ENCODE measurements at regions not wholly inside any gene's neighbourhood (a gene's known extent, or its start where the extent isn't known, plus 50 kb on each side); places are given as distances from the start of the nearest gene placed in this dataset.

DNA sequence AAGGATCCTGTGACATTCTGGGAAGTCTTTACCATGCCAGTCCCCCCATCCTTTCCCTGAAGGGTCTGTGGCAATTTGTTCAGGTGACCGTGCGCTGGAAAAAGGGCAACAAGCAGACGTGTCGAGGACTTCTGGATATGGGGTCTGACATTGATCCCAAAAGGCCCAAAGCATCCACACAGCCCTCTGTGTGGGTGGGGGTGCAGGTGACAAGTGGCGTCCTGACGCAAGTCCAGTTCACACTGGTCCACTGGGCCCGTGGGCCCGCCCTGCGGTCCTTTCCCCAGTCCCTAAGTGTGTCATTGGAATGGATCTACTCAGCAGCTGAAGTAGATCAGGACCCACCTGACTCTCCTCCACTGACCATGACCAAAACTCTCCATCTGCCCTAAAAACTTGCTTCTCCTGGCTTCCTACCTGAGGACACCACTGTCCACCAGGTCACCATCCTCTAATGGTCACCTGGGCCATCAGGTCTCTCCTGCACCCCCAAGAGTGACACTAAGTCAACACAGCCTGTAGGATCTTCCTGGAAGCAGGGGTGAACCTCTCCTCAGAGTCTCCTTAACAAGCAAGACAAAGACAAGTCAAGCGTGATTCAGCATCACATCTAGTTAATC lies 85.6 kb upstream of the SLC66A3 start:
- peaks cover 0 to 76% (median 0%) of the 10 kb centered on the region in 4 donors for H3K27me3 ChIP-seq
- intact Hi-C loops (cut with DNase I) = no loop called here
- DNase-seq = no peak
- H3K9me3 ChIP-seq = no peaks in the 10 kb centered on the region
- no peak overlapping the region for H3K4me3 ChIP-seq
- H3K27ac ChIP-seq = no peak overlapping the region
- WGBS, 2 donors = 84 to 89% methylated on average over 2 to 8 of the region's 10 CpGs
- H3K4me1 ChIP-seq = no peaks in the 10 kb centered on the region
- TF ChIP-seq, protein P1, sequence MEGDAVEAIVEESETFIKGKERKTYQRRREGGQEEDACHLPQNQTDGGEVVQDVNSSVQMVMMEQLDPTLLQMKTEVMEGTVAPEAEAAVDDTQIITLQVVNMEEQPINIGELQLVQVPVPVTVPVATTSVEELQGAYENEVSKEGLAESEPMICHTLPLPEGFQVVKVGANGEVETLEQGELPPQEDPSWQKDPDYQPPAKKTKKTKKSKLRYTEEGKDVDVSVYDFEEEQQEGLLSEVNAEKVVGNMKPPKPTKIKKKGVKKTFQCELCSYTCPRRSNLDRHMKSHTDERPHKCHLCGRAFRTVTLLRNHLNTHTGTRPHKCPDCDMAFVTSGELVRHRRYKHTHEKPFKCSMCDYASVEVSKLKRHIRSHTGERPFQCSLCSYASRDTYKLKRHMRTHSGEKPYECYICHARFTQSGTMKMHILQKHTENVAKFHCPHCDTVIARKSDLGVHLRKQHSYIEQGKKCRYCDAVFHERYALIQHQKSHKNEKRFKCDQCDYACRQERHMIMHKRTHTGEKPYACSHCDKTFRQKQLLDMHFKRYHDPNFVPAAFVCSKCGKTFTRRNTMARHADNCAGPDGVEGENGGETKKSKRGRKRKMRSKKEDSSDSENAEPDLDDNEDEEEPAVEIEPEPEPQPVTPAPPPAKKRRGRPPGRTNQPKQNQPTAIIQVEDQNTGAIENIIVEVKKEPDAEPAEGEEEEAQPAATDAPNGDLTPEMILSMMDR (IDR thresholded peaks at IDR 0.05) = no peak
- TF ChIP-seq POLR2A (IDR thresholded peaks at IDR 0.05) = no peak
- H3K36me3 ChIP-seq = no peaks in the 10 kb centered on the region

DNA sequence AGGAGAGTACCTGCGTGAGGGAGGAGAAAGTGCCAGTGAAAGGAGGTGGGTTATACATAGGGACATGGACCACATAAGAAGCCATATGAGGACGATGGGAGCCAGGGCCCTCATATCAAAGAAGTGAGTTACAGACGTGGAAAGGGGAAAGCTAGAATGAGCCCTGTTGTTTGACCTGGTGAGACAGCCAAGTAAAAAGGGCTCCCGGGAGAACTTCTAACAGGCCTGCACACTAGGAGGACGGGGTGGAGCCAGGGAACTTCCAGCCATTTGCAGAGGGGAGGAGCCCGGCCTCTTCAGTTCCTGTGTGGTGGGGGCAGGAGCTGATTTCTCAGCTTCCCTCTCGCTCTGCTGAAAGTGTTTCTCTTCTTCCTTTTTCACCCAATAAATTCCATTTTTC lies 84.1 kb upstream of the SLC66A3 start:
- DNase-seq = no peak
- H3K27ac ChIP-seq = no peak overlapping the region
- 29 to 53% methylated on average over 7 of the region's 7 CpGs for WGBS, 2 donors
- no peaks in the 10 kb centered on the region for H3K36me3 ChIP-seq
- H3K9me3 ChIP-seq = no peaks in the 10 kb centered on the region
- peaks cover 0 to 65% (median 0%) of the 10 kb centered on the region in 4 donors for H3K27me3 ChIP-seq
- no peak overlapping the region for H3K4me3 ChIP-seq
- TF ChIP-seq, protein P1 (IDR thresholded peaks at IDR 0.05) = no peak
- TF ChIP-seq POLR2A (IDR thresholded peaks at IDR 0.05) = no peak
- intact Hi-C loops (cut with DNase I) = no loop called here
- H3K4me1 ChIP-seq = no peaks in the 10 kb centered on the region

DNA sequence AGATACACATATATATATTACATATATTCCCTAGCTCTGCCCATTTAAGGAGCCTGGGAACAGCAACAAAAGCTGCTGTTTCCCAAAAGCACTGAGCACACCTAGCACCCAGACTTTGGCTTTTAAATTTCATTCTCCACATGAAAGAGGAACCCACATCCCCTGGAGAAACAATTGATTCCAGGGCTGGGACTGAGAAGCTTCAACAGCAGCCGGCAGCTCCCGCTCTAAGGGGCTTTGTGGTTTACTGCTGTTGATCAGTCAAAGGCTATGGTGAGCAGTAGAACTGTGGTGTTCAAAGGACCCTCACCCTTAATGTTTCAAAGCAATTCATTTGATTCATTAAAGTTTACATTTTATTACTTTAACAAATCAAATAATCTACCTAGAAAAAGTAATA lies 83.3 kb upstream of the SLC66A3 start:
- Histone ChIP-seq H3K27ac (no peak overlapping the region), H3K27me3 (peaks cover 0 to 62% (median 0%) of the 10 kb centered on the region in 4 donors), H3K36me3 (no peaks in the 10 kb centered on the region), H3K4me1 (no peaks in the 10 kb centered on the region), H3K9me3 (no peaks in the 10 kb centered on the region), H3K4me3 (no peak overlapping the region)
- intact Hi-C loops (cut with DNase I) = no loop called here
- DNase-seq = no peak
- no peak for TF ChIP-seq POLR2A (IDR thresholded peaks at IDR 0.05)
- TF ChIP-seq, protein P1 (IDR thresholded peaks at IDR 0.05) = no peak
- WGBS, 2 donors = 97 to 100% methylated on average over 2 of the region's 2 CpGs

DNA sequence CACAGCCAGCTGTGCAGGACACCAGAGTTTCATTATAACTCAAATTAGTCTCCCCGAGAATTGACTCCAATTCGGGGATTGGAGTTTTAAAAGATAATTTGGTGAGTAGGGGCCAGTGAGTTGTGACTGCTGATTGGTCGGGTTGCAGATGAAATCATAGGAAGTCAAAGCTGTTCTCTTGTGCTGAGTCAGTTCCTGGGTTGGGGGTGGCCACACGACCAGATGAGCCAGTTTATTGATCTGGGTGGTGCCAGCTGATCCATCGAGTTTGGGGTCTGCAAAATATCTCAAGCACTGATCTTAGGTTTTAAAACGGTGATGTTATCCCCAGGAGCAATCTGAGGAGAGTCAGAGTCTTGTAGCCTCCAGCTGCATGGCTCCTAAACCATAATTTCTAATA lies 82.7 kb upstream of the SLC66A3 start:
- DNase-seq = no peak
- no peak overlapping the region for H3K4me3 ChIP-seq
- WGBS, 2 donors = 48 to 69% methylated on average over 6 of the region's 6 CpGs

DNA sequence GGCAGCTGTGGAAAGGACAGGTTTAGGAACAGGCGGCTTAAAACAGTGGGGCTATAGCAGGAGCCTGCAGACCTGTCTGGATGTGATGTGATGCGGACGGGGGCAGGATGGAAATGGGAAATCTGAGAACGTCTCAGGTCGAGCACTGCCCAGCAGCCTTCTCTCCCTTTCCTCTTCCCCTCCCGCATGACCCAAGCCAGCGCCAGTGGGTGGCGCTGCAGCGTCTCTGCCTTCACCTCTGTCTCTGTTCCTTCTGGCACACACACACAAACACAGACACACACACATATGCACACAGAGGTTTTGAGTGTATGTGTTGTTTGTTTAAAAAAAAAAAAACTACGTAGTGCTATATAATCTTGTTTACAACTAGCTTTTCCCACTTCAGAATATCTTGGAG lies 82.0 kb upstream of the SLC66A3 start:
- no peak for DNase-seq
- Histone ChIP-seq H3K9me3 (no peaks in the 10 kb centered on the region), H3K4me1 (no peaks in the 10 kb centered on the region), H3K27me3 (peaks cover 0 to 57% (median 0%) of the 10 kb centered on the region in 4 donors), H3K27ac (no peak overlapping the region), H3K36me3 (no peaks in the 10 kb centered on the region), H3K4me3 (no peak overlapping the region)
- intact Hi-C loops (cut with DNase I) = no loop called here
- 18 to 24% methylated on average over 9 to 10 of the region's 10 CpGs for WGBS, 2 donors
- no peak for TF ChIP-seq POLR2A (IDR thresholded peaks at IDR 0.05)
- TF ChIP-seq, protein P1 (IDR thresholded peaks at IDR 0.05) = peak in 2 of 6 experiments; percentile 18 to 42

More for the DNA sequence above, 82.7 kb upstream of the SLC66A3 start:
- Histone ChIP-seq H3K27me3 (peaks cover 0 to 56% (median 0%) of the 10 kb centered on the region in 4 donors), H3K4me1 (no peaks in the 10 kb centered on the region), H3K27ac (no peak overlapping the region), H3K36me3 (no peaks in the 10 kb centered on the region), H3K9me3 (no peaks in the 10 kb centered on the region)
- TF ChIP-seq POLR2A (IDR thresholded peaks at IDR 0.05) = no peak
- TF ChIP-seq, protein P1 (IDR thresholded peaks at IDR 0.05) = no peak
- intact Hi-C loops (cut with DNase I) = no loop called here
